ENCODE measurements at regions not wholly inside any gene's neighbourhood (a gene's known extent, or its start where the extent isn't known, plus 50 kb on each side); places are given as distances from the start of the nearest gene placed in this dataset.

GRCh38 chr18:32553640-32554365 lies 83.1 kb upstream of the GAREM1 start:
- TF ChIP-seq CTCF (IDR thresholded peaks at IDR 0.05) (no peak), POLR2A (IDR thresholded peaks at IDR 0.05) (no peak)

Measured in adrenal gland (tissue), 5 donors.